Activated CD4-positive, alpha-beta T cell treated with anti-CD3 and anti-CD28 coated beads for 48 hours (primary cell): ENCODE measurements at regions not wholly inside any gene's neighbourhood (a gene's known extent, or its start where the extent isn't known, plus 50 kb on each side); places are given as distances from the start of the nearest gene placed in this dataset.
"Not testable (repeated sequence)": the region's sequence is repeated elsewhere in the genome, so short reads cannot be mapped to it uniquely, and the experiment has no call there.

ENCODE experiments used
- DNase-seq: peaks from one replicate; pipeline ENCODE4 v3.0.0-alpha.2; 2020

DNA sequence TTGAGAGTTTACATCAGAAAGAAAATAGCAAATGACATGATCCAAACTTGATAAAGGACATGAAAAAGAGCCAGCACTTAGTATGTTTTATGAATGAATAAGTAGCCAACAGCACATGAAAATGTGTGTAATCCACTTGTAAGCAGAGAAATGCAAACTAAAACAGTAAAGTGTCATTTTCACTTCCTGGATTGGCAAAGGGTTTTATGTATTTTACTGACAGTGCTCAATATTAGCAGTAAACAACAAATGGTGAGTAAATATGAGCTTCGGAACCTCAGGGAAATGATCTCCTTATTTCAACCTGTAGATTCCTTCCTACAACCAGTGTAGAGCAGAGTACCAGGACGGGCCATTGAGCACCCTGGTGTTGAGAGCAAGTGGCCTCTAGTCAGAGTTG, 153.8 kb upstream of the PDCD2 start:
- not testable (repeated sequence) for DNase-seq

DNA sequence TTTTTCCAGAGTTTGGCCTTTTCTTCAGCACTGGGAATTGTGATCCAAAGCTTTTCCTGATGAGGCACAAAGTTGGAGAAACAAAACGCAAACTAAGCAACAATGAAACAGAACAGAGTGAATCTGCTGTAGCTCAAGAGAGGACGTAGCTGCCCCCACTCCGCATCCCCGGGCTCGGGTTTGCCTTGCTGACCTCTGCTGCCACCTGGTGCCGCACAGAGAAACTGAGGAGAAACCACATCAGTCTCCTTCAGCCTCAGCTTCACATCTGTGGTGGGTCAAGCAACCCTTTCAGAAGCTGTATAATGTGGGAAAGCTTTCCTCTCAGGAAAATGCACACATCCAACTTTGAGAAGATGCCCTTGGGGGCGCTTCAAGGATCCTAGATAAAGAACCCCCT, 151.9 kb upstream of the PDCD2 start:
- DNase-seq: not testable (repeated sequence)

DNA sequence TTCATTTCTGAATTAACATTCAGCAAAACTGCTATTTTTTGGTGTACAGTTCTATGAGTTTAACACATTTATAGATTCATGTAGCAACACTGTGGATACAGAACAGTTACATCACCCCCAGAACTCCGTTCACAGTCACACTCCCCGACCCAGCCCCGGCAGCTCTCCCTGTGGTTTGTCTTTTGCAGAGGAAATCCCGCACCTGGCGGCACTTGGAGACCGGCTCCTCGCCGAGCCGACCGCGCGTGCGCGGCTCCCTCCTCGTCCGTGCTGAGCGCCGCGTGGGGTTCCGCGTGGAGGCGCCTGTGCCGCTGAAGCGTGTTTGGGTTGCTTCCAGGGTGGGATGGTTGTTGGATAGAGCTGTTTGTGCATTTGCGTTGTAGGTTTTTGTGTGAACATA, 132.6 kb upstream of the PDCD2 start:
- peak; percentile 21 for DNase-seq

DNA sequence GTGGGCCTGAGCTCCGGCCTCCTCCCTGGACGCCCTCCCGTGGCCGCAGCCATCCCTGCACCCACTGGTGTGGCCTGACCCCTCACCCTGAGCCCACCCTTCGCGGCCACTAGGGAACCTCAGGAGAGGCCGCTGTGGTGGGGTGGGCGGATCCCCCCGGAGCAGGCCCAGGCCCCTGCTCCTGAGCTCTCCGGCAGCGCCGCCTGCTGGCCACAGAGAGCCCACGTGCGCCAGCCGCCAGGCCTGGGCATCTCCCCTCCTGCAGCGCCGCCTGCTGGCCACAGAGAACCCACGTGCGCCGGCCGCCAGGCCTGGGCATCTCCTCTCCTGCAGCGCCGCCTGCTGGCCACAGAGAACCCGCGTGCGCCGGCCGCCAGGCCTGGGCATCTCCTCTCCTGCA, 128.3 kb upstream of the PDCD2 start:
- DNase-seq: not testable (repeated sequence)

DNA sequence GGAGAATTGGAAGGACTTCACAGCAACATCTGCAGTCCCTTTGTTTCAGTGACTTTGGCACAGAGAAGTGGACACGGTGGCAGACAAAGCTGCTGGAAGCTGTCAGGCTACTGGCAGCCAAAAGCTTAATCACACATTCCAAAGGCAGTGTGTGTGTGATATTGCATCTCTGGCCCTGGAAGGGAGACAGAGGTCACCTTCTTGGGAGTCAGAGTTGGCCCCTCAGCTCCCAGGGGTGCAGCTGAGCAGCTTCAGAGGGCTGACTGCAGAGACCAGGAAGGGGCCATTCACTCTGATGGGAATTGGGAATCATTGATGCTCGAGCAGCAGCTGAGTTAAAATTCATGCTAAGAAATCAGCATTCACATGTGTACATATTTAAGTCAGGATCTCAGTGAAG, 115.7 kb upstream of the PDCD2 start:
- DNase-seq: not testable (repeated sequence)
